ENCODE measurements at regions not wholly inside any gene's neighbourhood (a gene's known extent, or its start where the extent isn't known, plus 50 kb on each side); places are given as distances from the start of the nearest gene placed in this dataset.

- Histone ChIP-seq H3K27me3 (no peaks in the 10 kb centered on the region), H3K4me3 (no peak overlapping the region), H3K27ac (no peak overlapping the region), H3K36me3 (no peaks in the 10 kb centered on the region), H3K4me1 (no peaks in the 10 kb centered on the region), H3K9me3 (peaks cover 0 to 11% (median 0%) of the 10 kb centered on the region in 4 donors)
- 52 to 53% methylated on average over 1 of the region's 1 CpG for WGBS, 2 donors
- no peak for DNase-seq (ENCODE audit: low spot score in 2 of 2)
- TF ChIP-seq POLR2A (IDR thresholded peaks at IDR 0.05) (no peak), EP300 (IDR thresholded peaks at IDR 0.05) (no peak)
- TF ChIP-seq, protein P1, sequence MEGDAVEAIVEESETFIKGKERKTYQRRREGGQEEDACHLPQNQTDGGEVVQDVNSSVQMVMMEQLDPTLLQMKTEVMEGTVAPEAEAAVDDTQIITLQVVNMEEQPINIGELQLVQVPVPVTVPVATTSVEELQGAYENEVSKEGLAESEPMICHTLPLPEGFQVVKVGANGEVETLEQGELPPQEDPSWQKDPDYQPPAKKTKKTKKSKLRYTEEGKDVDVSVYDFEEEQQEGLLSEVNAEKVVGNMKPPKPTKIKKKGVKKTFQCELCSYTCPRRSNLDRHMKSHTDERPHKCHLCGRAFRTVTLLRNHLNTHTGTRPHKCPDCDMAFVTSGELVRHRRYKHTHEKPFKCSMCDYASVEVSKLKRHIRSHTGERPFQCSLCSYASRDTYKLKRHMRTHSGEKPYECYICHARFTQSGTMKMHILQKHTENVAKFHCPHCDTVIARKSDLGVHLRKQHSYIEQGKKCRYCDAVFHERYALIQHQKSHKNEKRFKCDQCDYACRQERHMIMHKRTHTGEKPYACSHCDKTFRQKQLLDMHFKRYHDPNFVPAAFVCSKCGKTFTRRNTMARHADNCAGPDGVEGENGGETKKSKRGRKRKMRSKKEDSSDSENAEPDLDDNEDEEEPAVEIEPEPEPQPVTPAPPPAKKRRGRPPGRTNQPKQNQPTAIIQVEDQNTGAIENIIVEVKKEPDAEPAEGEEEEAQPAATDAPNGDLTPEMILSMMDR (IDR thresholded peaks at IDR 0.05): no peak
Measured at GRCh38 chr3:3902161-3902560, 102.9 kb downstream of the LRRN1 start.

DNA sequence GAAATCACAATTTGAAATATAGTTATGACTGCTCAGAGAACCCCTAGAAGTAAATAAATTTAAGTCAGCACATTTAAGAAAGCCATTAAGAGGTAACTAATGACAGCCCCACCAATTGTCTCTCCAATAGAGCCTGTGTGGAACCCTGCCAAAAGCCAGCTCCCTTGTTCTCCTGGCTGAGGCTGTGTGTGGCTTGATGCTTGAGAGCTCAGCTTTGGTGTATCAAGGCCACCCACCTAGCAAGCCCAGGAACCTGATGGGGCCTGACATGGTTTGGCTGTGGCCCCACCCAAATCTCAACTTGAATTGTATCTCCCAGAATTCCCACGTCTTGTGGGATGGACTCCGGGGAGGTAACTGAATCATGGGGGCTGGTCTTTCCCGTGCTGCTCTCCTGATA, 106.9 kb downstream of the LRRN1 start:
- Histone ChIP-seq H3K4me3 (no peak overlapping the region), H3K36me3 (peaks cover 0 to 9% (median 0%) of the 10 kb centered on the region in 3 donors), H3K27me3 (no peaks in the 10 kb centered on the region), H3K9me3 (no peaks in the 10 kb centered on the region), H3K4me1 (no peaks in the 10 kb centered on the region), H3K27ac (no peak overlapping the region)
- no peak for DNase-seq (ENCODE audit: low spot score in 2 of 2)
- WGBS, 2 donors: 69 to 77% methylated on average over 3 of the region's 3 CpGs
- TF ChIP-seq, protein P1 (IDR thresholded peaks at IDR 0.05): no peak
- no peak for TF ChIP-seq EP300 (IDR thresholded peaks at IDR 0.05)
- no peak for TF ChIP-seq POLR2A (IDR thresholded peaks at IDR 0.05)

- H3K36me3 ChIP-seq: peaks cover 0 to 9% (median 0%) of the 10 kb centered on the region in 3 donors
Measured at GRCh38 chr3:3907023-3907422, 107.8 kb downstream of the LRRN1 start.

DNA sequence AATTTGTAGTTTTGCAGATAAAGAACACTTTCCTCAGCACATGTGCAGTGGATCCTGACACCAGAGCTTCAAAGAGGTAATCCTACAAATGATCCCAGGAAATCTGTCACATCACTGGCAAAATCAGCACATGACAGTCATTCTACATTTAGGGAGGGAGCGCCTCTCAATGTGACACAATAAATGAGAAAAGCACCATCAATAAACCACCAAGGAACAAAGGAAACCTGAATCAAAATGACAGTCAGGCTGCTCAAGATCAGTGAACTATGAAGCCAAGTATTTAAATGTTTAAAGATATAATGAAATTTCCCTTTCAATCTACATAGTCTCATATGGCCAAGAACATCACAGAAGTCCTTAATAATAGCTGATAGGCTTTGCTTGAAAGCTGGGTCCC, 119.5 kb downstream of the LRRN1 start:
- Histone ChIP-seq H3K27ac (no peak overlapping the region), H3K9me3 (no peaks in the 10 kb centered on the region), H3K36me3 (no peaks in the 10 kb centered on the region), H3K4me1 (no peaks in the 10 kb centered on the region), H3K4me3 (no peak overlapping the region), H3K27me3 (no peaks in the 10 kb centered on the region)
- TF ChIP-seq POLR2A (IDR thresholded peaks at IDR 0.05): no peak
- TF ChIP-seq, protein P1 (IDR thresholded peaks at IDR 0.05): no peak
- TF ChIP-seq EP300 (IDR thresholded peaks at IDR 0.05): no peak
- no peak for DNase-seq (ENCODE audit: low spot score in 2 of 2)
- 94 to 97% methylated on average over 1 of the region's 1 CpG for WGBS, 2 donors

More at GRCh38 chr3:3907023-3907422, 107.8 kb downstream of the LRRN1 start:
- H3K27me3 ChIP-seq: no peaks in the 10 kb centered on the region
- TF ChIP-seq, protein P1 (IDR thresholded peaks at IDR 0.05): no peak
- TF ChIP-seq EP300 (IDR thresholded peaks at IDR 0.05): no peak
- TF ChIP-seq POLR2A (IDR thresholded peaks at IDR 0.05): no peak
- no peak overlapping the region for H3K27ac ChIP-seq
- H3K4me1 ChIP-seq: no peaks in the 10 kb centered on the region
- no peak overlapping the region for H3K4me3 ChIP-seq
- DNase-seq (ENCODE audit: low spot score in 2 of 2): no peak
- H3K9me3 ChIP-seq: no peaks in the 10 kb centered on the region

DNA sequence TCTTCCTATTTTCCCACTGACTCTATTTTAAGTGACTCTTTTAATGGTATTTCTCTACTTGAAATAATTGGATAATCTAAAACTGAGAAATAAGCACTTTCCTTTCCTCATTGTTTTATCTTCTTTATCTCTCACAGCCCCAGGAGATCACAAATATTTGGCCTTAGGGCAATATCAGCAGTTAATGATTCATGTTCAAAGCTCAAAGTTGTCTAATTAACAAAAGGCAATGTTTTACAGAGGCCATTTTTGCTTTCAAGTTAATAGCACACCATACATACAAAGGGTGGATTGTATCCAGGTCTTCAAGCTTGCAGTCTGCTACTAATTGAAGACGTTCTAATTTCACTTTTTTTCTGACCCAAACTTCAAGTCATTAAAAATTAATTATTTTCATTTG, 120.1 kb downstream of the LRRN1 start:
- no peak for TF ChIP-seq EP300 (IDR thresholded peaks at IDR 0.05)
- TF ChIP-seq, protein P1 (IDR thresholded peaks at IDR 0.05): no peak
- no peak for TF ChIP-seq POLR2A (IDR thresholded peaks at IDR 0.05)
- 10 to 27% methylated on average over 1 of the region's 1 CpG for WGBS, 2 donors
- Histone ChIP-seq H3K36me3 (no peaks in the 10 kb centered on the region), H3K27ac (no peak overlapping the region), H3K27me3 (no peaks in the 10 kb centered on the region), H3K9me3 (no peaks in the 10 kb centered on the region), H3K4me3 (no peak overlapping the region), H3K4me1 (no peaks in the 10 kb centered on the region)
- DNase-seq (ENCODE audit: low spot score in 2 of 2): no peak

All from tibial nerve (tissue), 4 donors.